K562 (cell line): ENCODE measurements at regions not wholly inside any gene's neighbourhood (a gene's known extent, or its start where the extent isn't known, plus 50 kb on each side); places are given as distances from the start of the nearest gene placed in this dataset.

ENCODE experiments used
- JUN ChIP-seq, 2 experiments: sonication (generic) in 1 of 2; formaldehyde crosslinking in 1 of 2; IDR thresholded peaks; 2 replicates each; pipeline versions ENCODE4 v1.6.1 to v1.8.0; 2012 to 2022; ENCODE audit warnings: borderline replicate concordance in 2 of 2, mild to moderate bottlenecking in 2 of 2, improper control_type of control experiment in 1 of 2, low read depth in 1 of 2, low read length in 1 of 2, missing genetic modification reagents in 1 of 2
- MXI1 ChIP-seq: IDR thresholded peaks from 2 replicates; pipeline ENCODE4 v1.6.1; 2011; ENCODE audit warnings: low read depth, mild to moderate bottlenecking, improper control_type of control experiment, low read length
- RFX1 ChIP-seq: fragments of 450-650 bp; IDR thresholded peaks from 2 replicates; pipeline ENCODE4 v1.6.1; 2016; ENCODE audit warnings: mild to moderate bottlenecking, moderate library complexity
- TF ChIP-seq, protein P1 (sequence below), 3 experiments: IDR thresholded peaks in 2 of 3; conservative IDR thresholded peaks in 1 of 3; 2 replicates each; pipeline ENCODE4 v1.5.1; 2011 to 2012; ENCODE audit warnings: low read length in 3 of 3, mild to moderate bottlenecking in 3 of 3, control low read depth in 2 of 3, improper control_type of control experiment in 1 of 3, inconsistent platforms in 1 of 3, low read depth in 1 of 3, mixed read lengths in 1 of 3, moderate library complexity in 1 of 3; ENCODE audit not compliant: insufficient read depth in 2 of 3
- TF ChIP-seq, protein P2 (sequence below): fragments of 450-650 bp; IDR thresholded peaks from 2 replicates; pipeline ENCODE4 v1.7.0; 2016; ENCODE audit warnings: borderline replicate concordance
- TF ChIP-seq, protein P3 (sequence below): IDR thresholded peaks from 3 replicates; pipeline ENCODE4 v1.6.1; 2011; ENCODE audit warnings: borderline replicate concordance, mild to moderate bottlenecking; ENCODE audit not compliant: insufficient read length, insufficient read depth
- TF ChIP-seq, protein P4 (sequence below): sonication (generic); formaldehyde crosslinking; IDR thresholded peaks from 2 replicates; pipeline ENCODE4 v1.9.0; 2022; ENCODE audit warnings: mild to moderate bottlenecking, missing genetic modification reagents

DNA sequence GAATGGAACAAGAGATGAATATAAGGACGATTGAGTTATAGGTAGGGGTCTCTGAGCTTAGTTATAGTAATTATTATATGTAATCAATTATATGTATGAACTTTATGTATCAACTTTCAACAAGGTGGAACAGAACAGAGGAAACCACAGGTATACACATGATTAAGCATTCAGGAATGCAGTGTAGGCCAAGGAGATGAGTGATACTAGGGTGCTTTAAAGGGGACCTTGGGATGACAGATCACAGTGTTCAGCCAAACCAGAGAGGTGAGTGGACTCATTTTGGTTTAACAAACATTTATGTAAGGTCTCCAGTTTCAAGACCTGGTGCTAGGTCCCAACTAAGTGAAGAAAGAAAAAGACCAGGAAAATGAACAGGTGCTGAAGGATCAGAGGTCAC, 895.5 kb downstream of the ROBO2 start:
- TF ChIP-seq MXI1 (no peak), JUN (IDR thresholded peaks at IDR 0.05; ENCODE audit: borderline replicate concordance, low read depth, low read length) (no peak), JUN (CRISPR knock-in tag; IDR thresholded peaks at IDR 0.05; ENCODE audit: borderline replicate concordance) (no peak), RFX1 (no peak)
- TF ChIP-seq, protein P1, sequence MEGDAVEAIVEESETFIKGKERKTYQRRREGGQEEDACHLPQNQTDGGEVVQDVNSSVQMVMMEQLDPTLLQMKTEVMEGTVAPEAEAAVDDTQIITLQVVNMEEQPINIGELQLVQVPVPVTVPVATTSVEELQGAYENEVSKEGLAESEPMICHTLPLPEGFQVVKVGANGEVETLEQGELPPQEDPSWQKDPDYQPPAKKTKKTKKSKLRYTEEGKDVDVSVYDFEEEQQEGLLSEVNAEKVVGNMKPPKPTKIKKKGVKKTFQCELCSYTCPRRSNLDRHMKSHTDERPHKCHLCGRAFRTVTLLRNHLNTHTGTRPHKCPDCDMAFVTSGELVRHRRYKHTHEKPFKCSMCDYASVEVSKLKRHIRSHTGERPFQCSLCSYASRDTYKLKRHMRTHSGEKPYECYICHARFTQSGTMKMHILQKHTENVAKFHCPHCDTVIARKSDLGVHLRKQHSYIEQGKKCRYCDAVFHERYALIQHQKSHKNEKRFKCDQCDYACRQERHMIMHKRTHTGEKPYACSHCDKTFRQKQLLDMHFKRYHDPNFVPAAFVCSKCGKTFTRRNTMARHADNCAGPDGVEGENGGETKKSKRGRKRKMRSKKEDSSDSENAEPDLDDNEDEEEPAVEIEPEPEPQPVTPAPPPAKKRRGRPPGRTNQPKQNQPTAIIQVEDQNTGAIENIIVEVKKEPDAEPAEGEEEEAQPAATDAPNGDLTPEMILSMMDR (IDR thresholded peaks at IDR 0.05 in 2 of 3, conservative IDR thresholded peaks at IDR 0.05 in 1 of 3; ENCODE audit: insufficient read depth in 2 of 3, low read depth in 1 of 3, low read length in 3 of 3): no peak
- TF ChIP-seq, protein P2, sequence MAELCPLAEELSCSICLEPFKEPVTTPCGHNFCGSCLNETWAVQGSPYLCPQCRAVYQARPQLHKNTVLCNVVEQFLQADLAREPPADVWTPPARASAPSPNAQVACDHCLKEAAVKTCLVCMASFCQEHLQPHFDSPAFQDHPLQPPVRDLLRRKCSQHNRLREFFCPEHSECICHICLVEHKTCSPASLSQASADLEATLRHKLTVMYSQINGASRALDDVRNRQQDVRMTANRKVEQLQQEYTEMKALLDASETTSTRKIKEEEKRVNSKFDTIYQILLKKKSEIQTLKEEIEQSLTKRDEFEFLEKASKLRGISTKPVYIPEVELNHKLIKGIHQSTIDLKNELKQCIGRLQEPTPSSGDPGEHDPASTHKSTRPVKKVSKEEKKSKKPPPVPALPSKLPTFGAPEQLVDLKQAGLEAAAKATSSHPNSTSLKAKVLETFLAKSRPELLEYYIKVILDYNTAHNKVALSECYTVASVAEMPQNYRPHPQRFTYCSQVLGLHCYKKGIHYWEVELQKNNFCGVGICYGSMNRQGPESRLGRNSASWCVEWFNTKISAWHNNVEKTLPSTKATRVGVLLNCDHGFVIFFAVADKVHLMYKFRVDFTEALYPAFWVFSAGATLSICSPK: no peak
- TF ChIP-seq, protein P3, sequence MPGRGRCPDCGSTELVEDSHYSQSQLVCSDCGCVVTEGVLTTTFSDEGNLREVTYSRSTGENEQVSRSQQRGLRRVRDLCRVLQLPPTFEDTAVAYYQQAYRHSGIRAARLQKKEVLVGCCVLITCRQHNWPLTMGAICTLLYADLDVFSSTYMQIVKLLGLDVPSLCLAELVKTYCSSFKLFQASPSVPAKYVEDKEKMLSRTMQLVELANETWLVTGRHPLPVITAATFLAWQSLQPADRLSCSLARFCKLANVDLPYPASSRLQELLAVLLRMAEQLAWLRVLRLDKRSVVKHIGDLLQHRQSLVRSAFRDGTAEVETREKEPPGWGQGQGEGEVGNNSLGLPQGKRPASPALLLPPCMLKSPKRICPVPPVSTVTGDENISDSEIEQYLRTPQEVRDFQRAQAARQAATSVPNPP: no peak
- TF ChIP-seq, protein P4, sequence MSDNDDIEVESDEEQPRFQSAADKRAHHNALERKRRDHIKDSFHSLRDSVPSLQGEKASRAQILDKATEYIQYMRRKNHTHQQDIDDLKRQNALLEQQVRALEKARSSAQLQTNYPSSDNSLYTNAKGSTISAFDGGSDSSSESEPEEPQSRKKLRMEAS (CRISPR knock-in tag): no peak
